ENCODE measurements at regions not wholly inside any gene's neighbourhood (a gene's known extent, or its start where the extent isn't known, plus 50 kb on each side); places are given as distances from the start of the nearest gene placed in this dataset.

GRCh38 chr2:150099805-150100204 is 387.7 kb downstream of the RND3 start:
- TF ChIP-seq CTCF (IDR thresholded peaks at IDR 0.05; ENCODE audit: low read length), result no peak
- no peak for TF ChIP-seq EZH2 (IDR thresholded peaks at IDR 0.05; ENCODE audit: borderline replicate concordance, low read length)
